Common myeloid progenitor, CD34-positive (primary cell): ENCODE measurements at regions not wholly inside any gene's neighbourhood (a gene's known extent, or its start where the extent isn't known, plus 50 kb on each side); places are given as distances from the start of the nearest gene placed in this dataset.
A peak's percentile ranks its signal among the peaks of the same experiment; 100 is the strongest.

Experiments used
- CTCF ChIA-PET: fragments of 350-600 bp; sonication (Branson Sonifier 250); formaldehyde crosslinking; loops from one replicate; lab custom pipeline; 2021; ENCODE audit warnings: antibody characterized with exemption; lab: Charles Lee
- POLR2A ChIA-PET: fragments of 350-600 bp; sonication (Branson Sonifier 250); formaldehyde crosslinking; loops from one replicate; lab custom pipeline; 2021; ENCODE audit warnings: antibody characterized with exemption; lab: Charles Lee
- DNase-seq, 3 donors: peaks; one replicate each; pipeline versions ENCODE4 v3.0.0 to v3.0.0-alpha.2; 2013
- H3K27ac ChIP-seq, 2 experiments: 1 replicate in 1 of 2; 2 replicates in 1 of 2; pipeline ENCODE4 v1.7.0; 2013; ENCODE audit warnings: inconsistent platforms in 2 of 2, low read length in 2 of 2, mild to moderate bottlenecking in 2 of 2, low read depth in 1 of 2, moderate library complexity in 1 of 2; ENCODE audit not compliant: severe bottlenecking in 2 of 2, insufficient read depth in 1 of 2, poor library complexity in 1 of 2
- H3K27me3 ChIP-seq, 5 experiments: replicated peaks in 2 of 5; 1 replicate in 3 of 5; 2 replicates in 2 of 5; pipeline versions ENCODE4 v1.6.1 to v1.7.0; 2013; ENCODE audit warnings: low read length in 4 of 5, mild to moderate bottlenecking in 2 of 5, moderate library complexity in 2 of 5, inconsistent platforms in 1 of 5; ENCODE audit not compliant: insufficient read depth in 5 of 5, control insufficient read depth in 4 of 5
- H3K36me3 ChIP-seq, 4 experiments: 1 replicate in 2 of 4; 2 replicates in 2 of 4; pipeline versions ENCODE4 v1.6.1 to v1.7.0; 2013; ENCODE audit warnings: low read length in 3 of 4, control low read depth in 1 of 4, mild to moderate bottlenecking in 1 of 4; ENCODE audit not compliant: control insufficient read depth in 4 of 4, insufficient read depth in 4 of 4
- H3K4me1 ChIP-seq, 4 experiments: 1 replicate in 3 of 4; 2 replicates in 1 of 4; pipeline versions ENCODE4 v1.6.1 to v1.7.1; 2013; ENCODE audit warnings: low read length in 3 of 4, mild to moderate bottlenecking in 3 of 4, control low read depth in 1 of 4, inconsistent platforms in 1 of 4, moderate library complexity in 1 of 4; ENCODE audit not compliant: control insufficient read depth in 4 of 4, insufficient read depth in 4 of 4; ENCODE audit errors: control extremely low read depth in 1 of 4
- H3K4me3 ChIP-seq, 7 experiments: 1 replicate in 4 of 7; 2 replicates in 3 of 7; pipeline versions ENCODE4 v1.5.1 to v1.7.0; 2013; ENCODE audit warnings: mild to moderate bottlenecking in 7 of 7, low read length in 6 of 7, moderate library complexity in 6 of 7, inconsistent platforms in 2 of 7, low read depth in 2 of 7, control low read depth in 1 of 7; ENCODE audit not compliant: insufficient read depth in 4 of 7, control insufficient read depth in 1 of 7; ENCODE audit errors: extremely low read depth in 1 of 7
- H3K9me3 ChIP-seq, 5 experiments: 1 replicate in 4 of 5; 2 replicates in 1 of 5; pipeline versions ENCODE4 v1.6.1 to v1.7.1; 2013; ENCODE audit warnings: low read length in 4 of 5, mild to moderate bottlenecking in 2 of 5, inconsistent platforms in 1 of 5, low read depth in 1 of 5, moderate library complexity in 1 of 5; ENCODE audit not compliant: control insufficient read depth in 4 of 5, insufficient read depth in 2 of 5; ENCODE audit errors: control extremely low read depth in 1 of 5
- WGBS: methylation state at CpG from one replicate; pipeline ENCODE4 v1.1.5; 2013; ENCODE audit not compliant: insufficient coverage; 5-methylcytosine and 5-hydroxymethylcytosine counted together

GRCh38 chr13:80033286-80033685 lies 307.6 kb downstream of the SPRY2 start:
- H3K36me3 ChIP-seq = no peaks in the 10 kb centered on the region

DNA sequence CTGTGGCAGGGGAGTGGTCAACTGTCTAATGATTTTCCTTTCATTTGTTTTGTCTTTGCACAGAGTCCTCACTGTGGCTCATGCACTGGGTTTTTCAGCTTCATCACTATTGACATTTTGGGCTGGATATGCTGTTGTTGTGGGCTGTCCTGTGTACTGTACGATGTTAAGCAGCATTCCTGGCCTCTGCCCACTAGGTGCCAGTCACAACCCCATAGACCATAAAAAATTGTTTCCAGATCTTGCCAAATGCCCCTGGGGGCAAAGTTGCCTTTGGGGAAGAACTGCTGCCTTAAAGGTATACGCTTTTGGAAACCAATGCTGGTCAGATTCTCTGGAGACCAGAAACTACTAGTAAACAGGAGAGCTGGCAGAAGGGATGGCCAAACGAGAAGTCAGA lies 310.4 kb downstream of the SPRY2 start:
- CTCF ChIA-PET = no interaction called here
- Histone ChIP-seq H3K27me3 (no peaks in the 10 kb centered on the region), H3K4me3 (no peak overlapping the region), H3K9me3 (no peaks in the 10 kb centered on the region), H3K4me1 (no peaks in the 10 kb centered on the region), H3K27ac (no peak overlapping the region), H3K36me3 (no peaks in the 10 kb centered on the region)
- WGBS = 57% methylated on average over 2 of the region's 3 CpGs
- DNase-seq = peak; percentile 26 to 52 (median 31)
- POLR2A ChIA-PET = no interaction called here

More at GRCh38 chr13:80033286-80033685, 307.6 kb downstream of the SPRY2 start:
- no peak for DNase-seq
- H3K9me3 ChIP-seq = no peaks in the 10 kb centered on the region
- ChIA-PET CTCF (no interaction called here), POLR2A (no interaction called here)
- no peak overlapping the region for H3K27ac ChIP-seq
- no CpG with 5 or more reads among the region's 1 CpG for WGBS
- no peak overlapping the region for H3K4me3 ChIP-seq
- no peaks in the 10 kb centered on the region for H3K27me3 ChIP-seq
- H3K4me1 ChIP-seq = peaks cover 0 to 16% (median 2%) of the 10 kb centered on the region in 4 experiments

DNA sequence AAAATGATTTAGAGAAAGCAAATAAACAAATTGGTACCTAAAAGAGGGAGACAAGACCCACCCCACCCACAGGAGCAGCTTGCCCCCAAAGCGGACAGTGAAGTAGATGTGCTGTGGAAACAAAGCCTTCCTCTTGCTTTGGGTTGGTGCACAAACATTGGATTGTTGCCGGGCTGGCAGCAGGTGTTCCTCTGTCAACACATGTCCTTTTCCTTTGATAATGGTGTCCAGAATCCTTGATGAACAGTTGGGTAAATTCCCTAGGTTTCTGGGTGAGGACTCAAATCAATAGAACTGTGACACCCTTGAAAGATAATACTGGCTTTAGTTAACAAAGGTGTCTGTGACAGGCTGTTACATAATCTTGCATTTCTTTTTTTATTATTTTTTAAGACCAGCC lies 311.8 kb downstream of the SPRY2 start:
- H3K9me3 ChIP-seq = no peaks in the 10 kb centered on the region
- CTCF ChIA-PET = no interaction called here
- no peak overlapping the region for H3K27ac ChIP-seq
- no peaks in the 10 kb centered on the region for H3K4me1 ChIP-seq
- no peaks in the 10 kb centered on the region for H3K36me3 ChIP-seq
- H3K27me3 ChIP-seq = no peaks in the 10 kb centered on the region
- POLR2A ChIA-PET = no interaction called here
- no peak overlapping the region for H3K4me3 ChIP-seq
- DNase-seq = no peak
- 100% methylated on average over 2 of the region's 2 CpGs for WGBS

DNA sequence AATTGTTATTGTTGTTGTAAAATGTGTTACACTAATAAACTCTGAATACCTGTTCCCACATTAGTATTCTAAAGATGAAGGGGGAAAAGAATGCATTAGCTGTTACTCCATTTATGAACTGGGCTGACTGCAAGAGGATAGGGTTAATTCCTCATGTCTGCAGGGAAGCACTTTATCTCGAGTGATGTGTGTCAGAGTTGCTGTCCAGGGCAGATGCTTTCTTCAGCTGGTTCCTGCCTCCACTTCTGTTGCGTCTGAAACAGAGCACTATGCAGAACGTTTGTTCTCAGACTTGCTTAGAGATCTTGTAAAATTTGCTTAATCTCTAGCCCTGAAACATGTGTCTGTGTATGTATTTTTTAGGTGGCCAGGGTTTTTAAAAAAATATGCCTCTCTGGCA lies 318.8 kb downstream of the SPRY2 start:
- CTCF ChIA-PET = interaction anchor here (1.9 kb wide), 1 partner anchor 12 kb away, joined by 4 read pairs; no protein-coding TSS in a partner anchor

DNA sequence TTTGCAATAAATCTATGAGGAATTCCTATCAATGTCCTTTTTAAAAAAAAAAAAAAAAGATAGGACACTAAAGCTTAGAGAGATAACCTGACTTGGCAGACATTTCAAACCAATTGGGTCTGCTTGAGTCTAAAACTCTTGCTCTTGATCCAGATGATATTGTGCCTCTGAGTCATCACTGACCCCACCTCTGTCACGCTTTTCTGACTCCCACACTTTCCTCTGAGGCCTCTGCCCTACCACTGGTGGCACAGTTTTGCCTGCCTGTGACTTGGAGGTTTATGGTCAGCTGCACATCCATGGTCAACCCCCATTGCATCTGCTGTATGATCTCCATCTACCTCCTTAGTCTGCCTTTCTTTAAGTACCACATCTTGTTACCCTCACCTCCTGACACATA lies 328.7 kb downstream of the SPRY2 start:
- ChIA-PET CTCF (no interaction called here), POLR2A (no interaction called here)
- Histone ChIP-seq H3K27ac (no peak overlapping the region), H3K9me3 (peaks cover 0 to 7% (median 0%) of the 10 kb centered on the region in 5 experiments), H3K4me3 (no peak overlapping the region), H3K36me3 (no peaks in the 10 kb centered on the region), H3K27me3 (no peaks in the 10 kb centered on the region), H3K4me1 (no peaks in the 10 kb centered on the region)
- 90% methylated on average over 1 of the region's 1 CpG for WGBS
- DNase-seq = no peak

More for the DNA sequence above, 318.8 kb downstream of the SPRY2 start:
- H3K27ac ChIP-seq = no peak overlapping the region
- H3K27me3 ChIP-seq = no peaks in the 10 kb centered on the region
- POLR2A ChIA-PET = no interaction called here
- DNase-seq = no peak
- 85% methylated on average over 3 of the region's 3 CpGs for WGBS
- H3K36me3 ChIP-seq = no peaks in the 10 kb centered on the region
- no peak overlapping the region for H3K4me3 ChIP-seq
- H3K4me1 ChIP-seq = no peaks in the 10 kb centered on the region
- H3K9me3 ChIP-seq = no peaks in the 10 kb centered on the region

DNA sequence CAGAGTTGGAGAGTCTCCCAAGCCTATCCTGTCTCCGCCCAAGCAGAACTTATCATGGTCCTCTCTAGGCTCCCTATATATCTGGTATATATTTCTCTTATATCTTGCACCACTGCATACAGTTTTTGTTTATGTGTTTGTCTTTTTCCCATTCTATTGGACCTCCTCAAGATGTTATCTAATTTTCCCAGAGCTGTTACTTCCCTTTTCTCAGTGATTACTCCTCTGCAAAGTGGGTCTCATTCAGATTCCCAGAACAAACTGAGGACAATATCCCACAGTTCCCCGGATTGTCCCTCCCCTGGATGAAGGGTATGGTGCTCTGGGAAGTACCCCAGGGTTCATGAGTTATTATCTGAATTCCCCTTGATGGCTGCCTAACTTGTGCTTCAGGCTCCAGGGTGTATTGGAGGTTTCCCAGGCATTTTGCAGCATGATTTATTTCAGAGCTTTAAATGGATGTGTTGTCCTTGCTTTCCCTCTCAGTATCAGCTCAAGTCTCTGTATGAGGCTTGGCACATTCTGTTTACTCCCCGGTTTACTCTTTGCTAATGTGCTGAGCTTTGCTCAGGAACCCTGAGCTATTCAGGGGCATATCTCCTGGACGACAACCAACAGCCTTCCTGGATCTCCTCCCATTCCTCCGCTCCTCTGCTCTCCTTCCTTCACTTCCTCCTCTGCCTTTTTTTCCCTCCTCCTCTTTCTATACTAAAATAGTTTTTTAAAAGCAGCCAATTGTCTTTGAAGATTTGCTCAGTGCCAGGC lies 329.3 kb downstream of the SPRY2 start:
- 84% methylated on average over 4 of the region's 5 CpGs for WGBS
- H3K27ac ChIP-seq = no peak overlapping the region
- no peak for DNase-seq
- H3K4me3 ChIP-seq = no peak overlapping the region
- no peaks in the 10 kb centered on the region for H3K36me3 ChIP-seq
- ChIA-PET CTCF (interaction anchor here (0.5 kb wide), 1 partner anchor 336 kb away, joined by 4 read pairs; no protein-coding TSS in a partner anchor), POLR2A (no interaction called here)
- no peaks in the 10 kb centered on the region for H3K27me3 ChIP-seq
- H3K9me3 ChIP-seq = peaks cover 0 to 7% (median 0%) of the 10 kb centered on the region in 5 experiments
- H3K4me1 ChIP-seq = no peaks in the 10 kb centered on the region

GRCh38 chr13:80010846-80011245 lies 330.1 kb downstream of the SPRY2 start:
- Histone ChIP-seq H3K27me3 (no peaks in the 10 kb centered on the region), H3K36me3 (no peaks in the 10 kb centered on the region), H3K9me3 (peaks cover 0 to 7% (median 0%) of the 10 kb centered on the region in 5 experiments), H3K4me1 (no peaks in the 10 kb centered on the region), H3K27ac (no peak overlapping the region), H3K4me3 (no peak overlapping the region)
- CTCF ChIA-PET = interaction anchor here (0.5 kb wide), 1 partner anchor 335 kb away, joined by 4 read pairs; no protein-coding TSS in a partner anchor
- POLR2A ChIA-PET = no interaction called here
- 100% methylated on average over 1 of the region's 4 CpGs for WGBS
- DNase-seq = no peak
